Inflammatory macrophage (primary cell): ENCODE measurements at regions not wholly inside any gene's neighbourhood (a gene's known extent, or its start where the extent isn't known, plus 50 kb on each side); places are given as distances from the start of the nearest gene placed in this dataset.

ENCODE experiments used
- DNase-seq, 2 donors: peaks; one replicate each; pipeline ENCODE4 v3.0.0-alpha.2; 2020 to 2022

GRCh38 chr5:88144219-88145001 lies 124.2 kb downstream of the TMEM161B start:
- no peak for DNase-seq

DNA sequence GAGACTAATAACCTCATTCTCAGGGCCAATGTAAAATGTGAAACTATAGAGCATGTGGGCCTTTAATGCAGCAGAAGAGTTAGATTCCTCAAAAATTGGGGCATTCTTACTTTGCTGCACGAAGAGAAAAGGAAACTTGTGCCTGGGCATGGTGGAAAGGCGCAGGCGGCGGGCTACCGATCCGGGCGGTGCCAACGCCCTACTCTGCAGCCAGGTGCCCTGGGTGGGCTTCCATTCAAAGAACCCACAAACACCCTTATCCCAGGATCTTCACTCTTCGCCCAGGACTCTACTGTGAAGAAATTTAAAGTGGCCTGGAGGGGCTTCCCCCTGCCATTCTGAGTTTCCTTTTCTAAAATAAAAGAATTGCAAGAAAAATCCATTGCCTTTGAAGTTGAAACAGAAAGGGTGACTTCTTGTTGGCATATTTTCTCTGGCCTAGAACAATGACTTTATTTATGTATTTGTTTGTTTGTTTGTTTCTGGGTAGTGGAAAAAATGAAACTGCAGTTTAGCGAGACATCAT lies 124.9 kb downstream of the TMEM161B start:
- DNase-seq = no peak

DNA sequence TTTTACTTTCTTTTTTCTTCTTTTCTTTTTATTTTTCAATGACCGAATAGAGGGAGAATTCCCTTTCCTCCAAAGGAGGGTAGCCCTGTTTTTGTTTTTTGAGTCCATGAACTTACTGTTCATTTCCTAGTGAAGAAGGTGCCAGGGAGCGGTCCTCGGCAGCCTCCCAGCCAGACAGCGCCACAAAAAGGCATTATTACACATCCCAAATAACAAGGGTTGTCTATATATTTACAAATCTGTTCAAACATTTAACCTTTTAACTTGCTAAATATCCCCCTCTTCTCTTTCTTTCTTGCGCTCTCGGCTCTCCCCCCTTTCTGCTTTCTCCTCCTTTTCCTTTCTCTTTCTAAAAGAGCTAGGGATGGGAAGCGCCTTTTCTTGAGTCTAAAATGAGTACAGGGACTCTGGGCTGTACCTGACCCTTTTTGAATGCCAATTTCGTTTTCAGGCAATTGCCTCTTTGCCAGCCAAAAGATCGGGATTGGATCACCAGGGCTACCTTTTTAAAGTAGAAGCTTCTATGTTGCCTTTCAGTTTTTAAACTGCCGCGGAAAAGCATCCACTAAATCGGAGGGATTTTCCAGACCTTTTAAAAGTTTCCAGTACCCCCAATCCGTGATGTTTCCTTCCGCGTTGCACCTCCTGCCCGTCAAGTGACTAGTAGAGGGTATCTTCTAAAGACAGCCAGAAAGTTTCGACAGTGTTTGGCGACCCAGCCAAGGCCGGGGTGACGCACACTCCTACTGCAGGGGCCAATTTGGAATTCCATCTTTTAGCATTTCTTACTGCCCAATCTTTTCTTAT lies 125.6 kb downstream of the TMEM161B start:
- DNase-seq = no peak

DNA sequence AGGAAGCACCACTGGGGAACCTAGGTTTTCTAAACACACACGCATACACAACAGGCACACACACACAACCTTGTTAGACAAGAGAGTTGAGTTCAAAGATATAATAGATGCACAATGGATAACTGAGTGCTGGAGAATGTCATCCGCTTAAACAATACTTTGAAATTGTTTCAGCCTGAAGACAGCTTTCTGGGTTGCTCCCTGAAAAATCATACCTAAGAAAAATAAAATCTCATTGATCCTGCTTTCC lies 126.1 kb downstream of the TMEM161B start:
- DNase-seq = no peak

GRCh38 chr5:88140856-88141752 lies 127.5 kb downstream of the TMEM161B start:
- peak; percentile 55 to 65 for DNase-seq

- no peak for DNase-seq
Measured at GRCh38 chr5:88140396-88140855, 128.2 kb downstream of the TMEM161B start.

GRCh38 chr5:88130211-88130815 lies 138.3 kb downstream of the TMEM161B start:
- DNase-seq = no peak

- no peak for DNase-seq
Measured at GRCh38 chr5:88128813-88129212, 139.8 kb downstream of the TMEM161B start.

- DNase-seq = no peak
Measured at GRCh38 chr5:88119535-88120125, 149.0 kb downstream of the TMEM161B start.

DNA sequence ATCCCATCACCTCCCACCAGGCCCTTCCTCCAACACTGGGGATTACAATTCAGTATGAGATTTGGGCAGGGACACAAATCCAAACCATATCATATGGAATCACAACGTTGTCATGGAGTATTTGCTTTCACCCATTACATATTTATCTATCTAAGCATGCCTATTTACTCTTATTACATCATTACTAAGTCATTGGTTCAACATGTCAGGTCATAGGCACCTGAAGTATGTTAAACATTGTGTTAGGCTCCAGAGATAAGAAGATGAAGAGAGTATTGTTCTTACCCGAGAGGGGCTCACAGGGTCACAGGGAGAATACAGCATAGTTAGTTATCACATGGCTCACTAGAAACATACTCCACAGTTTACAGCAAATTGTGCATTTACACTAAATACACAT lies 150.5 kb downstream of the TMEM161B start:
- DNase-seq = no peak

DNA sequence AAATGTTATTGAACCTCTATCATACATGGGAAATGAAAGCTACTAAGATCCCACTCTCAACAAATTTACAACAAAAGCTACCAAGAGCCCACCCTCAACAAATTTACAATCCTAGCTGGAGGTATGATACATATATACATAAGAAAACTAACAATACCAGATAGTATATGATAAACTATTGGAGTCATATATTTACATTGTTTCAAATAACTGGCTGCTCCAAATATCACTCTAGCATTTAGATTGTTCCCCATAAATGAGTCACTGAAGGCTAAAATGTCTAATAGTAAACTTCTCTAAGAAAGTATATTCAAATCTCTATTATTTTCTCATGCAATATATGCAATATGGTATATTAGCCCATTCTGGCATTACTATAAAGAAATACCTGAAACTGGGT lies 151.1 kb downstream of the TMEM161B start:
- DNase-seq = no peak

- DNase-seq = no peak
Measured at GRCh38 chr5:88116396-88116795, 152.2 kb downstream of the TMEM161B start.

DNA sequence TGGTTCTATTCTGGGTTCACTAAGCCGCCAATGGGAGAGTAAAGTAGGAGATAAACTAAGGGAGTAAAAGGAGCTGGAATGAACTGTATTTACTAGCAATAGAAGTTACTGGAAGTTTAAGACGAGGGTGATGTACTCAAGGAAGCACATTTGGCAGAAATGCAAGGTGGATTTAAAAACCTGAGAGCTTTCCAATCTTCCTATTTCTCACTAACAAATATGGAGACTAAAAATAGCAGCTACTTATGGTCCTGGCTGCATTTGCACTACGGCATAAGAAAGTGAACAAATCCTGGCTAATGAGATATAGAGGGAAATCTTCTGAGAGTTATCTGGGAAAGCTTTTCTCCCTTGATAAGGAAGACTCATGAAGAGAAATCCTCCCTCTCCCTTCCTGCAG lies 153.4 kb downstream of the TMEM161B start:
- no peak for DNase-seq

DNA sequence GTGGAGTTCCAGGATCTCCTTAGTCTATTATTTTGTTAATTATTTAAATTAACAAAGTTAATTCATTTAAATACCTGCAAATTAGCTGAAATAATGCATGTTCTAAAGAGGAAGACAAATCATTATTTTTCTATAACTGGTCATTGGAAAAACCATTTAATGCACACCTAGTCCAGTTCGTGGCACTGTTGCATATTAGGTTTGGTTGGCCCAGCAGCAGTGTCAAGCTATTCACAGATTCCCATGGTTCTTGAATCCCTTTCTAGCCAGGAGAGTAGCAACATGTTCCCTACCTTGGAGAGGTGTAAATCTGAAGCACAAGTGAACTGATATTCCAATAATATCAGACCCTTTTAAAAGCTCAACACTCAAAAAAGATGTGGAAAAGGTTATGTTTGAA lies 155.2 kb downstream of the TMEM161B start:
- no peak for DNase-seq

DNA sequence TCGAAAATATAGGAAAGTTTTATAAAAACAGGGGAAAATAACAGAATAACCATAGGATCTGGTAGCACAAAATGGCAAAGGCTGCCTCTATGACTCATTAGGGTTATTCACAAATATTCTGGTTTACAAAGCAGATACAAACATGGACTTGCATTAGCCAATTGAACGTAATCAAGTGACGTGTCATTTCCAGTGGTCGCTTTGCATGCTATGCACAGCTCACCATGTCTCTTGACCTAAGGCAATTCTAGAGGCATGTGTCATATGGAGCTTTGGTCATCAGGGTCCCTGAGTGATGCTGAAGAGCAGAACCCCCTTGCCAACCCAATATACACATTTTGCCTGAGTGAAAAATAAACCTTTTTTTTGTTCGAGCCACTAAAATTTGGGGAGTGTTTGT lies 158.8 kb downstream of the TMEM161B start:
- no peak for DNase-seq

GRCh38 chr5:88108490-88109279 lies 160.0 kb downstream of the TMEM161B start:
- DNase-seq = no peak

- DNase-seq = no peak
Measured at GRCh38 chr5:88094906-88095496, 173.6 kb downstream of the TMEM161B start.

GRCh38 chr5:88094403-88094802 lies 174.2 kb downstream of the TMEM161B start:
- no peak for DNase-seq

DNA sequence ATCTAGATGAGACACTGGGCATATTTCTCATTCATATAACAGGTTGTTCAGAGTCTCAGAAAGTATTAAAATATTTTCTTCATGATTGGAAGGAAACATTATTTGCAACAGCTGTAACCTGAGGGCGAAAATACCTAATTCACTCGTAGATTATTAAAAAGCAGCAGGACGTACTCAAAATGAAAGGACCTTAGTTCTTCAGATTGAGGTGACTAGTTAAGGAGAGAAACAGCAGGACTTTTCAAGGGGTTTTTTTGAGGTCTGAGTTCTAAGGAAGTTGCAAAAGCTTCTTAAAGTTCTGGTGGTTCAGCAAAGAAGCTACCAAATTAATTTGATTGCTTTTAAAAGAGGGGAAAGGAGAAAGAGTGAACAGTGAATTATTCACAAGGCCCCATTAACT lies 174.9 kb downstream of the TMEM161B start:
- DNase-seq = no peak

DNA sequence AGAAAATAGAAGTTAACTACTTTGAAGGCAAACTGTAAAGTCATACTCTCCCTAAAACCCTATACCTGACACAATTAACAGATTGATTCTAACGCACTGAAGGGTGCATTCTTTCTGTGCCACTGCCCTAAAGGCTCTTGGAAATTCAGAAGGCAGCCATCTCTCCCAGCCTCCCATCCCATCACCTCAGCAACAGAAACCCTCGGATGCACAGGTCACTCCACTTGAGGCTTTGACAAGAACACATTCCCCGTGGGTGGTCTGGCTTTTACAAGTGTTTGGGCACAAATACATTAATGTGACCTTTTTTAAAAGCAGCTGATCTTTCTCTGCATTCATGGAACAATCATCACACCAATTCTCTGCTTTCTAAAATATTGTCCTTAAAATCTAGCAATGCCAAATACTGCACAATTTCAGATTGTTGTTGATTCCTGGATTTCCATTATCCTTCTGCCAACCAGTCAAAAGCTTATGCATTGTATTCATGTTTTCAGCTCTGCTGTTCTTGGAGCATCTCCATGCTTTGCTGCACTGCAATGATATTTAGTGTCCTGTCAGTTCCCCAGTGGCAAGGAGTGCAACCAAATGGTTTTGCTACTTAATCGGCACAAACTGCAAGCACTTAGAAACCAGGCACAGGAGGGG lies 175.6 kb downstream of the TMEM161B start:
- DNase-seq = no peak
